ENCODE measurements at regions not wholly inside any gene's neighbourhood (a gene's known extent, or its start where the extent isn't known, plus 50 kb on each side); places are given as distances from the start of the nearest gene placed in this dataset.

- ChIA-PET CTCF (ENCODE audit: partially characterized antibody) (interaction anchor here (1.2 kb wide), 1 partner anchor 218 kb away, joined by 5 read pairs; no protein-coding TSS in a partner anchor), POLR2A (ENCODE audit: partially characterized antibody) (interaction anchor here (1.3 kb wide), 1 partner anchor 9 kb away, joined by 5 read pairs; no protein-coding TSS in a partner anchor)
- Histone ChIP-seq H2AFZ (ENCODE audit: low read length) (no peak overlapping the region), H3K79me2 (ENCODE audit: control insufficient read depth in 1 of 2, insufficient read depth in 2 of 2, low read length in 2 of 2) (no peaks in the 10 kb centered on the region), H3K9ac (replicated peaks in 1 of 4; ENCODE audit: extremely low read depth in 1 of 4, low read depth in 3 of 4, low read length in 3 of 4) (no peak overlapping the region), H4K91ac (replicated peaks; ENCODE audit: insufficient read length, low read length) (no peak overlapping the region), H3K9me3 (ENCODE audit: insufficient read depth in 2 of 2, low read depth in 1 of 2, low read length in 1 of 2) (peaks cover 3 to 7% of the 10 kb centered on the region in 2 experiments; a peak in 2 of 4 replicates), H3K27me3 (replicated peaks in 1 of 4; ENCODE audit: control insufficient read depth in 3 of 4, extremely low read depth in 1 of 4, insufficient read depth in 3 of 4, low read length in 3 of 4) (0 out of 7 replicates have a peak, but pooled peaks cover 0 to 2% (median 0%) of the 10 kb centered on the region in 4 experiments), H2BK5ac (ENCODE audit: low read depth, low read length) (no peak overlapping the region), H2BK15ac (ENCODE audit: low read length) (no peak overlapping the region), H4K20me1 (replicated peaks in 1 of 2; ENCODE audit: control insufficient read depth in 1 of 2, insufficient read depth in 2 of 2, low read length in 2 of 2) (peaks cover 0 to 4% of the 10 kb centered on the region in 2 experiments), H3K4me1 (replicated peaks in 1 of 4; ENCODE audit: control insufficient read depth in 3 of 4, insufficient read depth in 4 of 4, low read length in 3 of 4) (peaks cover 0 to 4% (median 2%) of the 10 kb centered on the region in 4 experiments; a peak in 3 of 7 replicates), H3K36me3 (ENCODE audit: control insufficient read depth in 2 of 4, insufficient read depth in 4 of 4, low read length in 3 of 4) (peaks cover 0 to 3% (median 0%) of the 10 kb centered on the region in 4 experiments; a peak in 1 of 8 replicates), H3K18ac (ENCODE audit: extremely low read depth, low read length) (no peak overlapping the region), H2BK20ac (ENCODE audit: low read length) (no peak overlapping the region), H3K23me2 (ENCODE audit: low read depth, low read length) (no peaks in the 10 kb centered on the region), H3K23ac (ENCODE audit: insufficient read length) (no peak overlapping the region), H3K14ac (ENCODE audit: insufficient read length) (no peak overlapping the region), H3K79me1 (ENCODE audit: low read depth, low read length) (no peaks in the 10 kb centered on the region), H3K4ac (replicated peaks; ENCODE audit: insufficient read length, low read depth, low read length) (no peak overlapping the region), H4K5ac (ENCODE audit: insufficient read length, low read depth, low read length) (no peak overlapping the region), H4K8ac (ENCODE audit: extremely low read depth, insufficient read depth, low read length) (no peak overlapping the region), H3K56ac (replicated peaks; ENCODE audit: insufficient read length, low read depth, low read length) (no peak overlapping the region), H2AK5ac (ENCODE audit: low read depth, low read length) (no peak overlapping the region), H2BK12ac (ENCODE audit: low read depth, low read length) (no peak overlapping the region), H2BK120ac (replicated peaks; ENCODE audit: low read depth, low read length) (no peak overlapping the region), H3K4me3 (ENCODE audit: extremely low read depth in 1 of 4, insufficient read depth in 2 of 4, low read depth in 3 of 4, low read length in 4 of 4) (no peak overlapping the region), H3K27ac (ENCODE audit: low read depth, low read length) (no peak overlapping the region), H3K4me2 (ENCODE audit: insufficient read depth in 1 of 2, low read depth in 2 of 2, low read length in 2 of 2) (no peak overlapping the region)
- FAIRE-seq (no peak), DNase-seq (ENCODE audit: low read depth in 1 of 2, low spot score in 2 of 2) (no peak)
- TF ChIP-seq TEAD4 (IDR thresholded peaks at IDR 0.05; ENCODE audit: low read depth, low read length) (no peak), RNF2 (IDR thresholded peaks at IDR 0.05; ENCODE audit: borderline replicate concordance, low read depth, low read length, missing control alignments, poor library complexity, severe bottlenecking) (no peak)
- 90% methylated on average over 9 of the region's 9 CpGs; no CpG with 5 or more reads in 1 of the 2 experiments for WGBS, 2 experiments (ENCODE audit: extremely low coverage in 1 of 2, insufficient coverage in 1 of 2, insufficient read length in 1 of 2, insufficient replicate concordance in 2 of 2, low coverage in 1 of 2, low lambda C conversion rate in 2 of 2, missing lambda C conversion rate in 1 of 2)
Measured at GRCh38 chr22:26768156-26768515, 110.7 kb downstream of the MIAT start.

Data from H1 (cell line).